ENCODE measurements at regions not wholly inside any gene's neighbourhood (a gene's known extent, or its start where the extent isn't known, plus 50 kb on each side); places are given as distances from the start of the nearest gene placed in this dataset.

- no peaks in the 10 kb centered on the region for H3K9me3 ChIP-seq
- H3K36me3 ChIP-seq, result no peaks in the 10 kb centered on the region
- intact Hi-C loops (cut with DNase I; ENCODE audit: low total_unique reads), result no loop called here
- no peak for DNase-seq
- no peaks in the 10 kb centered on the region for H3K27me3 ChIP-seq
- TF ChIP-seq CTCF (IDR thresholded peaks at IDR 0.05), result no peak
- no peak for TF ChIP-seq POLR2A (IDR thresholded peaks at IDR 0.05)
- H3K27ac ChIP-seq, result no peak overlapping the region
- no peaks in the 10 kb centered on the region for H3K4me1 ChIP-seq
- no peak overlapping the region for H3K4me3 ChIP-seq
Observed at GRCh38 chr12:91954747-91955146, 190.9 kb downstream of the BTG1 start.

- no peak overlapping the region for H3K4me3 ChIP-seq
- intact Hi-C loops (cut with DNase I; ENCODE audit: low total_unique reads), result no loop called here
- H3K27ac ChIP-seq, result no peak overlapping the region
- H3K4me1 ChIP-seq, result no peaks in the 10 kb centered on the region
- no peaks in the 10 kb centered on the region for H3K36me3 ChIP-seq
- TF ChIP-seq POLR2A (IDR thresholded peaks at IDR 0.05) (no peak), CTCF (IDR thresholded peaks at IDR 0.05) (no peak)
- H3K9me3 ChIP-seq, result no peaks in the 10 kb centered on the region
- H3K27me3 ChIP-seq, result no peaks in the 10 kb centered on the region
- no peak for DNase-seq
Observed at GRCh38 chr12:91954326-91954725, 191.3 kb downstream of the BTG1 start.

- no peak overlapping the region for H3K27ac ChIP-seq
- no peaks in the 10 kb centered on the region for H3K9me3 ChIP-seq
- no peaks in the 10 kb centered on the region for H3K27me3 ChIP-seq
- no peak overlapping the region for H3K4me3 ChIP-seq
- no peaks in the 10 kb centered on the region for H3K4me1 ChIP-seq
- intact Hi-C loops (cut with DNase I; ENCODE audit: low total_unique reads), result no loop called here
- no peak for DNase-seq
- H3K36me3 ChIP-seq, result no peaks in the 10 kb centered on the region
- no peak for TF ChIP-seq POLR2A (IDR thresholded peaks at IDR 0.05)
- no peak for TF ChIP-seq CTCF (IDR thresholded peaks at IDR 0.05)
Observed at GRCh38 chr12:91952916-91953315, 192.7 kb downstream of the BTG1 start.

- Histone ChIP-seq H3K27me3 (no peaks in the 10 kb centered on the region), H3K4me3 (no peak overlapping the region), H3K9me3 (no peaks in the 10 kb centered on the region), H3K27ac (no peak overlapping the region), H3K4me1 (no peaks in the 10 kb centered on the region), H3K36me3 (no peaks in the 10 kb centered on the region)
- TF ChIP-seq CTCF (IDR thresholded peaks at IDR 0.05), result no peak
- no peak for TF ChIP-seq POLR2A (IDR thresholded peaks at IDR 0.05)
- DNase-seq, result no peak
- intact Hi-C loops (cut with DNase I; ENCODE audit: low total_unique reads), result no loop called here
Observed at GRCh38 chr12:91951571-91951970, 194.1 kb downstream of the BTG1 start.

- no peaks in the 10 kb centered on the region for H3K4me1 ChIP-seq
- no peak overlapping the region for H3K4me3 ChIP-seq
- H3K9me3 ChIP-seq, result no peaks in the 10 kb centered on the region
- no peaks in the 10 kb centered on the region for H3K36me3 ChIP-seq
- intact Hi-C loops (cut with DNase I; ENCODE audit: low total_unique reads), result no loop called here
- H3K27ac ChIP-seq, result peak overlapping the region in 1 of 2 donors; percentile 2
- TF ChIP-seq CTCF (IDR thresholded peaks at IDR 0.05), result no peak
- TF ChIP-seq POLR2A (IDR thresholded peaks at IDR 0.05), result no peak
- no peaks in the 10 kb centered on the region for H3K27me3 ChIP-seq
- no peak for DNase-seq
Observed at GRCh38 chr12:91948504-91948903, 197.1 kb downstream of the BTG1 start.

Measured in uterus (tissue), 3 donors.